IMR-90 (cell line): ENCODE measurements at regions not wholly inside any gene's neighbourhood (a gene's known extent, or its start where the extent isn't known, plus 50 kb on each side); places are given as distances from the start of the nearest gene placed in this dataset.

Source experiments
- ATAC-seq: fragments of 200-7000 bp; cut with Tn5 transposase; 2 replicates; pipeline ENCODE4 v1.9.1; 2020; ENCODE audit warnings: low read depth, mild to moderate bottlenecking, moderate library complexity
- BruUV-seq: library from RNA; stranded (reverse); fragments of 400-500 nt; replicated peaks from 2 replicates; lab custom pipeline; 2021; lab: Mats Ljungman, UMichigan
- CTCF ChIA-PET: fragments of 300-600 bp; formaldehyde crosslinking; extraction: SDS; loops from one replicate; lab custom pipeline; 2021; ENCODE audit warnings: antibody characterized with exemption; lab: Yijun Ruan, JAX
- POLR2A ChIA-PET: fragments of 300-600 bp; sonication (Branson Sonifier 250); formaldehyde crosslinking; loops from one replicate; lab custom pipeline; 2022; ENCODE audit warnings: antibody characterized with exemption; ENCODE audit not compliant: unreplicated experiment; lab: Charles Lee
- DNase-seq: peaks from one replicate; pipeline ENCODE4 v3.0.0; 2013
- H2AFZ ChIP-seq: replicated peaks from 2 replicates; pipeline ENCODE3; 2013; ENCODE audit warnings: low read length, mild to moderate bottlenecking; ENCODE audit not compliant: poor library complexity
- H2AK5ac ChIP-seq: 2 replicates; pipeline ENCODE4 v1.6.1; 2013; ENCODE audit warnings: low read depth, low read length, inconsistent platforms
- H2AK9ac ChIP-seq: replicated peaks from 2 replicates; pipeline ENCODE3; 2013; ENCODE audit warnings: mild to moderate bottlenecking, low read depth, low read length, moderate library complexity; ENCODE audit not compliant: poor library complexity
- H2BK120ac ChIP-seq: 2 replicates; pipeline ENCODE4 v1.6.1; 2013; ENCODE audit warnings: low read depth, low read length, inconsistent platforms
- H2BK15ac ChIP-seq: 3 replicates; pipeline ENCODE4 v1.6.1; 2013; ENCODE audit warnings: low read depth, low read length, inconsistent platforms
- H2BK20ac ChIP-seq: 2 replicates; pipeline ENCODE4 v1.6.1; 2013; ENCODE audit warnings: low read depth, mild to moderate bottlenecking, inconsistent platforms, low read length, moderate library complexity
- H2BK5ac ChIP-seq: 2 replicates; pipeline ENCODE4 v1.6.1; 2013; ENCODE audit warnings: mild to moderate bottlenecking, low read depth, low read length, inconsistent platforms; ENCODE audit not compliant: poor library complexity, severe bottlenecking
- H3K14ac ChIP-seq: replicated peaks from 2 replicates; pipeline ENCODE4 v1.6.1; 2013; ENCODE audit warnings: low read depth, low read length, inconsistent platforms
- H3K18ac ChIP-seq: 2 replicates; pipeline ENCODE4 v1.6.1; 2013; ENCODE audit warnings: low read depth, low read length, control low read depth
- H3K23ac ChIP-seq: 2 replicates; pipeline ENCODE4 v1.6.1; 2013; ENCODE audit warnings: low read depth, low read length, inconsistent platforms
- H3K27ac ChIP-seq: 2 replicates; pipeline ENCODE4 v1.5.1; 2013; ENCODE audit warnings: mild to moderate bottlenecking, control low read depth, low read length; ENCODE audit not compliant: insufficient read depth
- H3K27me3 ChIP-seq: 2 replicates; pipeline ENCODE4 v1.6.1; 2013; ENCODE audit warnings: low read length; ENCODE audit not compliant: control insufficient read depth, insufficient read depth
- H3K36me3 ChIP-seq: 2 replicates; pipeline ENCODE4 v1.6.1; 2013; ENCODE audit warnings: low read length, mixed read lengths; ENCODE audit not compliant: control insufficient read depth, insufficient read depth
- H3K4ac ChIP-seq: 2 replicates; pipeline ENCODE4 v1.6.1; 2013; ENCODE audit warnings: low read depth, low read length, inconsistent platforms
- H3K4me1 ChIP-seq: 2 replicates; pipeline ENCODE4 v1.6.1; 2013; ENCODE audit warnings: low read length, mixed read lengths; ENCODE audit not compliant: control insufficient read depth, insufficient read depth
- H3K4me2 ChIP-seq: 2 replicates; pipeline ENCODE4 v1.6.1; 2013; ENCODE audit warnings: low read depth, mild to moderate bottlenecking, control low read depth, low read length, moderate library complexity
- H3K4me3 ChIP-seq: 2 replicates; pipeline ENCODE4 v1.5.1; 2013; ENCODE audit warnings: low read depth, mild to moderate bottlenecking, control low read depth, low read length, moderate library complexity; ENCODE audit not compliant: insufficient read depth
- H3K56ac ChIP-seq: 2 replicates; pipeline ENCODE4 v1.6.1; 2013; ENCODE audit warnings: low read length, inconsistent platforms; ENCODE audit not compliant: insufficient read depth; ENCODE audit errors: extremely low read depth
- H3K79me1 ChIP-seq, 2 experiments: 2 replicates each; pipeline ENCODE4 v1.6.1; 2013; ENCODE audit warnings: low read length in 2 of 2, inconsistent platforms in 1 of 2, low read depth in 1 of 2
- H3K9ac ChIP-seq: 2 replicates; pipeline ENCODE4 v1.6.1; 2013; ENCODE audit warnings: low read depth, low read length, control low read depth
- H3K9me1 ChIP-seq: 2 replicates; pipeline ENCODE4 v1.6.1; 2013; ENCODE audit warnings: low read length, inconsistent platforms; ENCODE audit not compliant: insufficient read depth
- H3K9me3 ChIP-seq: 2 replicates; pipeline ENCODE4 v1.6.1; 2013; ENCODE audit warnings: low read length; ENCODE audit not compliant: control insufficient read depth, insufficient read depth
- H4K20me1 ChIP-seq: 2 replicates; pipeline ENCODE4 v1.6.1; 2013; ENCODE audit warnings: low read length, inconsistent platforms; ENCODE audit not compliant: insufficient read depth
- H4K5ac ChIP-seq: 2 replicates; pipeline ENCODE4 v1.6.1; 2013; ENCODE audit warnings: mild to moderate bottlenecking, low read depth, low read length, control low read depth
- H4K8ac ChIP-seq, 2 experiments: 2 replicates each; pipeline ENCODE4 v1.6.1; 2013; ENCODE audit warnings: low read depth in 2 of 2, low read length in 2 of 2, control low read depth in 1 of 2, inconsistent platforms in 1 of 2
- H4K91ac ChIP-seq: 2 replicates; pipeline ENCODE4 v1.6.1; 2013; ENCODE audit warnings: low read depth, low read length, inconsistent platforms; ENCODE audit not compliant: insufficient read depth
- CEBPB ChIP-seq: IDR thresholded peaks from 2 replicates; pipeline ENCODE4 v1.6.1; 2012; ENCODE audit warnings: low read depth, low read length, improper control_type of control experiment
- CHD1 ChIP-seq: IDR thresholded peaks from 2 replicates; pipeline ENCODE4 v1.6.1; 2012; ENCODE audit warnings: low read depth, low read length, improper control_type of control experiment
- FOS ChIP-seq: fragments of 150-350 bp; IDR thresholded peaks from 2 replicates; pipeline ENCODE4 v1.6.1; 2016; ENCODE audit warnings: low read depth, low read length
- MAZ ChIP-seq: IDR thresholded peaks from 2 replicates; pipeline ENCODE4 v1.6.1; 2012; ENCODE audit warnings: low read depth, mild to moderate bottlenecking, low read length, improper control_type of control experiment, moderate library complexity, borderline replicate concordance
- MXI1 ChIP-seq: IDR thresholded peaks from 2 replicates; pipeline ENCODE4 v1.6.1; 2012; ENCODE audit warnings: low read depth, mild to moderate bottlenecking, low read length, moderate library complexity, borderline replicate concordance
- NFE2L2 ChIP-seq: fragments of 150-350 bp; IDR thresholded peaks from 2 replicates; pipeline ENCODE4 v1.6.1; 2016; ENCODE audit warnings: low read depth, mild to moderate bottlenecking, low read length
- POLR2A ChIP-seq: IDR thresholded peaks from 2 replicates; pipeline ENCODE4 v1.6.1; 2012; ENCODE audit warnings: mild to moderate bottlenecking, low read depth, low read length
- RAD21 ChIP-seq: IDR thresholded peaks from 2 replicates; pipeline ENCODE4 v1.6.1; 2012; ENCODE audit warnings: low read length, improper control_type of control experiment
- RCOR1 ChIP-seq: IDR thresholded peaks from 2 replicates; pipeline ENCODE4 v1.6.1; 2012; ENCODE audit warnings: mild to moderate bottlenecking, low read length, improper control_type of control experiment; ENCODE audit not compliant: insufficient replicate concordance
- RFX5 ChIP-seq: IDR thresholded peaks from 2 replicates; pipeline ENCODE4 v1.8.0; 2012; ENCODE audit warnings: low read depth, mild to moderate bottlenecking, low read length, moderate library complexity
- SMC3 ChIP-seq: fragments of 150-350 bp; IDR thresholded peaks from 2 replicates; pipeline ENCODE4 v1.6.1; 2016; ENCODE audit warnings: low read depth, mild to moderate bottlenecking, antibody characterized with exemption, low read length, moderate library complexity
- WGBS, 2 experiments: methylation state at CpG; one replicate each; pipeline versions ENCODE4 v1.1.5 to v1.1.7; 2013; ENCODE audit warnings: missing lambda C conversion rate in 2 of 2; ENCODE audit not compliant: insufficient read length in 1 of 2; ENCODE audit errors: extremely low coverage in 2 of 2; 5-methylcytosine and 5-hydroxymethylcytosine counted together
- dilution Hi-C: fragments of 300-500 bp; cut with HindIII; formaldehyde crosslinking; loops from one replicate; pipeline ENCODE4 v1.14.3; 2018; ENCODE audit warnings: low sequenced_read_pairs; ENCODE audit not compliant: unreplicated experiment
- in situ Hi-C: fragments of 300-500 bp; cut with MboI; formaldehyde crosslinking; loops from 3 replicates; pipeline ENCODE4 v1.14.3; 2019; ENCODE audit warnings: low sequenced_read_pairs, inconsistent platforms, mixed read lengths
- intact Hi-C: fragments of 100-400 bp; cut with micrococcal nuclease; formaldehyde crosslinking; loops from 2 replicates; pipeline ENCODE4 v1.10.0; 2022
- TF ChIP-seq, protein P1 (sequence below): fragments of 150-350 bp; IDR thresholded peaks from 2 replicates; pipeline ENCODE4 v1.6.1; 2016; ENCODE audit warnings: low read depth, mild to moderate bottlenecking, low read length, moderate library complexity, borderline replicate concordance
- TF ChIP-seq, protein P2 (sequence below): conservative IDR thresholded peaks from 2 replicates; pipeline ENCODE4 v1.5.1; 2012; ENCODE audit warnings: mild to moderate bottlenecking, low read depth, low read length, improper control_type of control experiment
- TF ChIP-seq, protein P3 (sequence below): fragments of 150-350 bp; IDR thresholded peaks from 2 replicates; pipeline ENCODE4 v1.6.1; 2017; ENCODE audit warnings: mild to moderate bottlenecking, antibody characterized with exemption, low read length, low read depth

DNA sequence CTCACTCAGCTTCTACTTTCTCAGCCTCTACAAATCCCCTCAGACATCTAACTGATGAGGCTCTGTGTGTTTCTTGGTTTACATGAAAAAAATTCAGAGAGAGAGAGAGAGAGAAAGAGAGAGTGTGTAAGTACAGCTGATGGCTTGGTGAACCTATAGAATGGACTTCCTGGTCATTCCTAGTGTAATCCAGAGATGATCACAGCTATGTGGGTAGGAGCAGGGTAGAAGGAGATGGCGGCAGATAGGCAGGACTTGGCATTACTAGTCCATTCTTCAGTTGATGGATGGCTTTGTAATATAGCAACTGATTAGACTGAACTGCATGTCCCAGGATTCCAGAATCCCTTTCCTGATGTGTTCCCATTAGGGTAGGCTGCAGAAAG, 429.3 kb upstream of the CLINT1 start:
- no CpG with 5 or more reads among the region's 1 CpG for WGBS, 2 experiments
- intact Hi-C loops = no loop called here
- H3K9me3 ChIP-seq = peaks cover 2% of the 10 kb centered on the region; the same call in 1 of the 2 replicates

More for the DNA sequence above, 429.3 kb upstream of the CLINT1 start:
- Histone ChIP-seq H3K9ac (no peak overlapping the region; the same call in 1 of the 2 replicates), H3K4me2 (no peak overlapping the region), H2AK5ac (no peak overlapping the region), H2BK120ac (no peak overlapping the region), H2BK15ac (no peak overlapping the region), H4K5ac (no peak overlapping the region), H4K91ac (no peak overlapping the region), H2BK20ac (no peak overlapping the region), H4K20me1 (no peaks in the 10 kb centered on the region), H3K27me3 (no peaks in the 10 kb centered on the region), H2AFZ (no peak overlapping the region), H4K8ac (no peak overlapping the region), H3K27ac (no peak overlapping the region), H3K9me1 (no peaks in the 10 kb centered on the region), H3K36me3 (no peaks in the 10 kb centered on the region), H3K23ac (no peak overlapping the region), H3K56ac (no peak overlapping the region), H3K14ac (no peak overlapping the region), H2BK5ac (no peak overlapping the region), H2AK9ac (no peak overlapping the region), H3K79me1 (no peaks in the 10 kb centered on the region), H3K4me3 (no peak overlapping the region), H3K4ac (no peak overlapping the region), H3K18ac (no peak overlapping the region), H3K4me1 (no peaks in the 10 kb centered on the region)
- no TSS peak for BruUV-seq
- DNase-seq = no peak
- in situ Hi-C loops = no loop called here
- POLR2A ChIA-PET = no interaction called here
- CTCF ChIA-PET = no interaction called here
- TF ChIP-seq FOS = no peak
- TF ChIP-seq SMC3 = no peak
- TF ChIP-seq, protein P1, sequence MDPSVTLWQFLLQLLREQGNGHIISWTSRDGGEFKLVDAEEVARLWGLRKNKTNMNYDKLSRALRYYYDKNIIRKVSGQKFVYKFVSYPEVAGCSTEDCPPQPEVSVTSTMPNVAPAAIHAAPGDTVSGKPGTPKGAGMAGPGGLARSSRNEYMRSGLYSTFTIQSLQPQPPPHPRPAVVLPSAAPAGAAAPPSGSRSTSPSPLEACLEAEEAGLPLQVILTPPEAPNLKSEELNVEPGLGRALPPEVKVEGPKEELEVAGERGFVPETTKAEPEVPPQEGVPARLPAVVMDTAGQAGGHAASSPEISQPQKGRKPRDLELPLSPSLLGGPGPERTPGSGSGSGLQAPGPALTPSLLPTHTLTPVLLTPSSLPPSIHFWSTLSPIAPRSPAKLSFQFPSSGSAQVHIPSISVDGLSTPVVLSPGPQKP = no peak
- no peak for TF ChIP-seq RCOR1
- TF ChIP-seq MXI1 = no peak
- TF ChIP-seq NFE2L2 = no peak
- TF ChIP-seq RAD21 = no peak
- TF ChIP-seq, protein P2, sequence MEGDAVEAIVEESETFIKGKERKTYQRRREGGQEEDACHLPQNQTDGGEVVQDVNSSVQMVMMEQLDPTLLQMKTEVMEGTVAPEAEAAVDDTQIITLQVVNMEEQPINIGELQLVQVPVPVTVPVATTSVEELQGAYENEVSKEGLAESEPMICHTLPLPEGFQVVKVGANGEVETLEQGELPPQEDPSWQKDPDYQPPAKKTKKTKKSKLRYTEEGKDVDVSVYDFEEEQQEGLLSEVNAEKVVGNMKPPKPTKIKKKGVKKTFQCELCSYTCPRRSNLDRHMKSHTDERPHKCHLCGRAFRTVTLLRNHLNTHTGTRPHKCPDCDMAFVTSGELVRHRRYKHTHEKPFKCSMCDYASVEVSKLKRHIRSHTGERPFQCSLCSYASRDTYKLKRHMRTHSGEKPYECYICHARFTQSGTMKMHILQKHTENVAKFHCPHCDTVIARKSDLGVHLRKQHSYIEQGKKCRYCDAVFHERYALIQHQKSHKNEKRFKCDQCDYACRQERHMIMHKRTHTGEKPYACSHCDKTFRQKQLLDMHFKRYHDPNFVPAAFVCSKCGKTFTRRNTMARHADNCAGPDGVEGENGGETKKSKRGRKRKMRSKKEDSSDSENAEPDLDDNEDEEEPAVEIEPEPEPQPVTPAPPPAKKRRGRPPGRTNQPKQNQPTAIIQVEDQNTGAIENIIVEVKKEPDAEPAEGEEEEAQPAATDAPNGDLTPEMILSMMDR = no peak
- TF ChIP-seq CHD1 = no peak
- TF ChIP-seq, protein P3, sequence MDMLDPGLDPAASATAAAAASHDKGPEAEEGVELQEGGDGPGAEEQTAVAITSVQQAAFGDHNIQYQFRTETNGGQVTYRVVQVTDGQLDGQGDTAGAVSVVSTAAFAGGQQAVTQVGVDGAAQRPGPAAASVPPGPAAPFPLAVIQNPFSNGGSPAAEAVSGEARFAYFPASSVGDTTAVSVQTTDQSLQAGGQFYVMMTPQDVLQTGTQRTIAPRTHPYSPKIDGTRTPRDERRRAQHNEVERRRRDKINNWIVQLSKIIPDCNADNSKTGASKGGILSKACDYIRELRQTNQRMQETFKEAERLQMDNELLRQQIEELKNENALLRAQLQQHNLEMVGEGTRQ = no peak
- no peak for TF ChIP-seq MAZ
- TF ChIP-seq POLR2A = no peak
- TF ChIP-seq RFX5 = no peak
- TF ChIP-seq CEBPB = no peak
- ATAC-seq = no peak
- dilution Hi-C loops = no loop called here
